K562 (cell line): ENCODE measurements at regions not wholly inside any gene's neighbourhood (a gene's known extent, or its start where the extent isn't known, plus 50 kb on each side); places are given as distances from the start of the nearest gene placed in this dataset.

ENCODE experiments used
- ATAC-seq: fragments of 200-7000 bp; cut with Tn5 transposase; 3 replicates; pipeline ENCODE4 v1.9.1; 2020; ENCODE audit warnings: moderate library complexity
- BruUV-seq: library from RNA; stranded (reverse); fragments of 400-500 nt; replicated peaks from 2 replicates; lab custom pipeline; 2021; lab: Mats Ljungman, UMichigan
- CTCF ChIA-PET: fragments of 300-600 bp; formaldehyde crosslinking; extraction: SDS; loops from one replicate; lab custom pipeline; 2021; ENCODE audit warnings: low intra/inter-chr PET ratio; lab: Yijun Ruan, JAX
- POLR2A ChIA-PET: fragments of 300-600, 350-650 bp; sonication (Branson Sonifier 250); formaldehyde crosslinking; extraction: SDS; loops from one replicate; lab custom pipeline; 2021; ENCODE audit warnings: antibody characterized with exemption, inconsistent platforms; lab: Yijun Ruan, JAX
- DNase-seq, 4 experiments: peaks; one replicate each; pipeline versions ENCODE4 v3.0.0 to v3.0.0-alpha.2; 2011 to 2018; ENCODE audit warnings: low spot score in 3 of 4, mixed read lengths in 3 of 4; ENCODE audit errors: extremely low read depth in 1 of 4
- FAIRE-seq: peaks from 2 replicates; lab custom pipeline; 2011; peaks lifted over from hg19 to GRCh38; lab: Jason Lieb, UNC
- H2AFZ ChIP-seq: 2 replicates; pipeline ENCODE4 v1.6.0; 2011; ENCODE audit warnings: low read depth, low read length, control low read depth, inconsistent platforms
- H3K27ac ChIP-seq: fragments of 200-600 bp; 3 replicates; pipeline ENCODE4 v1.8.0; 2011; ENCODE audit warnings: low read depth, mild to moderate bottlenecking, control low read depth, inconsistent platforms, low read length, moderate library complexity, mixed read lengths; ENCODE audit errors: extremely low read depth
- H3K27me3 ChIP-seq, 2 experiments: fragments of 300-600 bp in 1 of 2; 2 replicates in 1 of 2; 3 replicates in 1 of 2; pipeline versions ENCODE4 v1.6.0 to v1.8.0; 2011; ENCODE audit warnings: inconsistent platforms in 2 of 2, low read length in 2 of 2, mild to moderate bottlenecking in 1 of 2, mixed read lengths in 1 of 2, moderate library complexity in 1 of 2; ENCODE audit not compliant: control insufficient read depth in 2 of 2, insufficient read depth in 2 of 2
- H3K36me3 ChIP-seq: fragments of 300-600 bp; 3 replicates; pipeline ENCODE4 v1.8.0; 2011; ENCODE audit warnings: mild to moderate bottlenecking, low read length, inconsistent platforms; ENCODE audit not compliant: control insufficient read depth, insufficient read depth
- H3K4me1 ChIP-seq, 2 experiments: fragments of 200-600 bp in 1 of 2; replicated peaks in 1 of 2; 2 replicates in 1 of 2; 3 replicates in 1 of 2; pipeline versions ENCODE4 v1.5.1 to v1.8.0; 2011; ENCODE audit warnings: inconsistent platforms in 2 of 2, low read length in 2 of 2, mild to moderate bottlenecking in 1 of 2, mixed read lengths in 1 of 2, moderate library complexity in 1 of 2; ENCODE audit not compliant: control insufficient read depth in 2 of 2, insufficient read depth in 2 of 2
- H3K4me2 ChIP-seq: 2 replicates; pipeline ENCODE4 v1.6.1; 2011; ENCODE audit warnings: low read length, control low read depth, inconsistent platforms, mixed read lengths; ENCODE audit not compliant: insufficient read depth
- H3K4me3 ChIP-seq: fragments of 200-600 bp; sonication (generic), shearing (Covaris generic); 2 replicates; pipeline ENCODE4 v1.5.1; 2016; ENCODE audit warnings: control low read depth, inconsistent platforms
- H3K79me2 ChIP-seq: fragments of 200-600 bp; 3 replicates; pipeline ENCODE4 v1.8.0; 2011; ENCODE audit warnings: low read length, inconsistent platforms; ENCODE audit not compliant: control insufficient read depth, insufficient read depth
- H3K9ac ChIP-seq, 2 experiments: 2 replicates each; pipeline versions ENCODE4 v1.6.0 to v1.6.1; 2011; ENCODE audit warnings: low read depth in 2 of 2, low read length in 2 of 2, control low read depth in 1 of 2, inconsistent platforms in 1 of 2, mild to moderate bottlenecking in 1 of 2, mixed read lengths in 1 of 2; ENCODE audit not compliant: insufficient read depth in 1 of 2
- H3K9me1 ChIP-seq: one replicate; pipeline ENCODE4 v1.6.0; 2011; ENCODE audit warnings: inconsistent platforms, mild to moderate bottlenecking, low read length, moderate library complexity; ENCODE audit not compliant: control insufficient read depth, insufficient read depth
- H3K9me3 ChIP-seq: replicated peaks from 2 replicates; pipeline ENCODE4 v1.5.1; 2011; ENCODE audit warnings: low read depth, low read length, inconsistent platforms; ENCODE audit not compliant: control insufficient read depth, insufficient read depth
- H4K20me1 ChIP-seq: replicated peaks from 2 replicates; pipeline ENCODE4 v1.6.1; 2011; ENCODE audit warnings: low read length, inconsistent platforms, mixed read lengths; ENCODE audit not compliant: control insufficient read depth, insufficient read depth
- BRD4 ChIP-seq: fragments of 200-600 bp; sonication (generic); IDR thresholded peaks from 2 replicates; pipeline ENCODE4 v1.6.1; 2017; ENCODE audit warnings: inconsistent platforms
- FOSL1 ChIP-seq: fragments of 200-800 bp; sonication (Bioruptor generic); conservative IDR thresholded peaks from 2 replicates; pipeline ENCODE4 v1.6.1; 2016; ENCODE audit warnings: missing genetic modification characterization, missing compliant biosample characterization
- KAT7 ChIP-seq: sonication (generic); formaldehyde crosslinking; IDR thresholded peaks from 2 replicates; pipeline ENCODE4 v1.8.0; 2022; ENCODE audit warnings: missing genetic modification reagents, mild to moderate bottlenecking, borderline replicate concordance
- L3MBTL2 ChIP-seq: fragments of 450-650 bp; IDR thresholded peaks from 2 replicates; pipeline ENCODE4 v1.6.1; 2016; ENCODE audit warnings: mild to moderate bottlenecking, moderate library complexity
- PHB ChIP-seq: fragments of 250-450 bp; sonication (Bioruptor Pico); IDR thresholded peaks from 2 replicates; pipeline ENCODE4 v1.5.0; 2021
- SREBF2 ChIP-seq: sonication (generic); formaldehyde crosslinking; IDR thresholded peaks from 2 replicates; pipeline ENCODE4 v1.4.0; 2020; ENCODE audit warnings: mild to moderate bottlenecking, missing genetic modification reagents
- TAL1 ChIP-seq: fragments of 450-650 bp; IDR thresholded peaks from 2 replicates; pipeline ENCODE4 v1.6.1; 2016; ENCODE audit warnings: mild to moderate bottlenecking
- ZNF134 ChIP-seq: fragments of 250-450 bp; sonication (Bioruptor Pico); conservative IDR thresholded peaks from 2 replicates; pipeline ENCODE4 v1.4.0; 2020
- ZNF644 ChIP-seq: fragments of 200-800 bp; sonication (Bioruptor generic); IDR thresholded peaks from 2 replicates; pipeline ENCODE4 v1.6.1; 2016; ENCODE audit warnings: low read depth, missing genetic modification characterization, missing compliant biosample characterization
- ZNF696 ChIP-seq: fragments of 250-450 bp; sonication (Bioruptor Pico); conservative IDR thresholded peaks from 2 replicates; pipeline ENCODE4 v1.4.0; 2020; ENCODE audit warnings: mild to moderate bottlenecking, moderate library complexity
- WGBS: fragments of 100-300 bp; shearing (Covaris generic); methylation state at CpG from one replicate; pipeline ENCODE4 v1.1.6; 2016; ENCODE audit warnings: low coverage, mixed read lengths; ENCODE audit not compliant: insufficient coverage; ENCODE audit errors: missing lambda C conversion rate; 5-methylcytosine and 5-hydroxymethylcytosine counted together
- in situ Hi-C: fragments of 300-500 bp; cut with MboI; formaldehyde crosslinking; loops from 4 replicates; pipeline ENCODE4 v1.15.0; 2018; ENCODE audit warnings: inconsistent platforms, mixed read lengths
- intact Hi-C: fragments of 100-400 bp; cut with micrococcal nuclease; formaldehyde crosslinking; loops from 2 replicates; pipeline ENCODE4 v1.14.2; 2022
- TF ChIP-seq, protein P1 (sequence below): fragments of 450-650 bp; IDR thresholded peaks from 2 replicates; pipeline ENCODE4 v1.6.1; 2016; ENCODE audit warnings: low read depth
- TF ChIP-seq, protein P2 (sequence below): fragments of 200-800 bp; sonication (Bioruptor generic); IDR thresholded peaks from 2 replicates; pipeline ENCODE4 v1.6.1; 2017; ENCODE audit warnings: missing genetic modification characterization, missing compliant biosample characterization
- TF ChIP-seq, protein P3 (sequence below): sonication (generic); formaldehyde crosslinking; IDR thresholded peaks from 2 replicates; pipeline ENCODE4 v1.8.0; 2022; ENCODE audit warnings: mild to moderate bottlenecking, low read depth, missing genetic modification reagents

DNA sequence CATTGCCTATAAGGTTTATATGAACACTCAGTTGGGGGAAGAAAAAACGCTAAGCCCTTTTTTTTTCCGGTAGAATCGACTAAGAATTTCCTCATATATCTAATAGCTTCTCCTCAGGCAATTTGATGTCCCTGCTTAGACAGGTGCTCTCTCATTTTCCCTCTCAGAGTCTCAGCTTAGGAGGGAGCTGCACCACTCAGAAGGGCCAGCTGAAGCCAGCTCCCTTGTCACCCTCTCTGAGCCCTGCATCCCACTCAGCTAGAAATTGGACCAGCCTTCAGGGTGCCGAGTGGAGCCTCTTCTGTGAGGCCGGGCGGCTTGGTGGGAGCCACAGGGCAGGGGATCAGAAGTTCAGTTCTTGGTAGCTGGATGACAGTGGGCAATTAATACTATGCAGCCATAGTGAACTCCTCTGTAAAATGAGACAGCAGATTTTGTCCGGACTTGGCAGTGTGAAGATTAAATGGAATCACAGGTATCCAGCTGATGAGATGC is 368.5 kb downstream of the MAFB start:
- H4K20me1 ChIP-seq: no peaks in the 10 kb centered on the region
- no peaks in the 10 kb centered on the region for H3K9me1 ChIP-seq
- H3K4me3 ChIP-seq: no peak overlapping the region
- FAIRE-seq: no peak
- no peak overlapping the region for H3K4me2 ChIP-seq
- no peaks in the 10 kb centered on the region for H3K36me3 ChIP-seq
- H2AFZ ChIP-seq: no peak overlapping the region
- WGBS: 3% methylated on average over 7 of the region's 7 CpGs
- no peaks in the 10 kb centered on the region for H3K27me3 ChIP-seq
- H3K27ac ChIP-seq: no peak overlapping the region
- intact Hi-C loops: no loop called here
- no TSS peak for BruUV-seq
- POLR2A ChIA-PET: no interaction called here
- CTCF ChIA-PET: no interaction called here
- TF ChIP-seq, protein P1, sequence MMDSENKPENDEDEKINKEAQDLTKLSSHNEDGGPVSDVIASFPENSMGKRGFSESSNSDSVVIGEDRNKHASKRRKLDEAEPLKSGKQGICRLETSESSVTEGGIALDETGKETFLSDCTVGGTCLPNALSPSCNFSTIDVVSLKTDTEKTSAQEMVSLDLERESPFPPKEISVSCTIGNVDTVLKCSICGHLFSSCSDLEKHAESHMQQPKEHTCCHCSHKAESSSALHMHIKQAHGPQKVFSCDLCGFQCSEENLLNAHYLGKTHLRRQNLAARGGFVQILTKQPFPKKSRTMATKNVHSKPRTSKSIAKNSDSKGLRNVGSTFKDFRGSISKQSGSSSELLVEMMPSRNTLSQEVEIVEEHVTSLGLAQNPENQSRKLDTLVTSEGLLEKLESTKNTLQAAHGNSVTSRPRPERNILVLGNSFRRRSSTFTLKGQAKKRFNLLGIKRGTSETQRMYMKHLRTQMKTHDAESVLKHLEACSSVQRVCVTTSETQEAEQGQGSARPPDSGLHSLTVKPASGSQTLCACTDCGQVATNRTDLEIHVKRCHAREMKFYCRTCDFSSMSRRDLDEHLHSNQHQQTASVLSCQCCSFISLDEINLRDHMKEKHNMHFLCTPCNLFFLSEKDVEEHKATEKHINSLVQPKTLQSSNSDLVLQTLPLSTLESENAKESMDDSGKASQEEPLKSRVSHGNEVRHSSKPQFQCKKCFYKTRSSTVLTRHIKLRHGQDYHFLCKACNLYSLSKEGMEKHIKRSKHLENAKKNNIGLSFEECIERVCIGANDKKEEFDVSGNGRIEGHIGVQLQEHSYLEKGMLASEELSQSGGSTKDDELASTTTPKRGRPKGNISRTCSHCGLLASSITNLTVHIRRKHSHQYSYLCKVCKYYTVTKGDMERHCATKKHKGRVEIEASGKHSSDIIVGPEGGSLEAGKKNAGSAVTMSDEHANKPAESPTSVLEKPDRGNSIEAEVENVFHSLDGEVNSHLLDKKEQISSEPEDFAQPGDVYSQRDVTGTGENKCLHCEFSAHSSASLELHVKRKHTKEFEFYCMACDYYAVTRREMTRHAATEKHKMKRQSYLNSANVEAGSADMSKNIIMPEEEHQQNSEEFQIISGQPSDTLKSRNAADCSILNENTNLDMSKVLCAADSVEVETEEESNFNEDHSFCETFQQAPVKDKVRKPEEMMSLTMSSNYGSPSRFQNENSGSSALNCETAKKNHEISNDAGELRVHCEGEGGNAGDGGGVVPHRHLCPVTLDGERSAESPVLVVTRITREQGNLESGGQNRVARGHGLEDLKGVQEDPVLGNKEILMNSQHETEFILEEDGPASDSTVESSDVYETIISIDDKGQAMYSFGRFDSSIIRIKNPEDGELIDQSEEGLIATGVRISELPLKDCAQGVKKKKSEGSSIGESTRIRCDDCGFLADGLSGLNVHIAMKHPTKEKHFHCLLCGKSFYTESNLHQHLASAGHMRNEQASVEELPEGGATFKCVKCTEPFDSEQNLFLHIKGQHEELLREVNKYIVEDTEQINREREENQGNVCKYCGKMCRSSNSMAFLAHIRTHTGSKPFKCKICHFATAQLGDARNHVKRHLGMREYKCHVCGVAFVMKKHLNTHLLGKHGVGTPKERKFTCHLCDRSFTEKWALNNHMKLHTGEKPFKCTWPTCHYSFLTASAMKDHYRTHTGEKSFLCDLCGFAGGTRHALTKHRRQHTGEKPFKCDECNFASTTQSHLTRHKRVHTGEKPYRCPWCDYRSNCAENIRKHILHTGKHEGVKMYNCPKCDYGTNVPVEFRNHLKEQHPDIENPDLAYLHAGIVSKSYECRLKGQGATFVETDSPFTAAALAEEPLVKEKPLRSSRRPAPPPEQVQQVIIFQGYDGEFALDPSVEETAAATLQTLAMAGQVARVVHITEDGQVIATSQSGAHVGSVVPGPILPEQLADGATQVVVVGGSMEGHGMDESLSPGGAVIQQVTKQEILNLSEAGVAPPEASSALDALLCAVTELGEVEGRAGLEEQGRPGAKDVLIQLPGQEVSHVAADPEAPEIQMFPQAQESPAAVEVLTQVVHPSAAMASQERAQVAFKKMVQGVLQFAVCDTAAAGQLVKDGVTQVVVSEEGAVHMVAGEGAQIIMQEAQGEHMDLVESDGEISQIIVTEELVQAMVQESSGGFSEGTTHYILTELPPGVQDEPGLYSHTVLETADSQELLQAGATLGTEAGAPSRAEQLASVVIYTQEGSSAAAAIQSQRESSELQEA: no peak
- TF ChIP-seq L3MBTL2 (no peak), PHB (CRISPR knock-in tag) (no peak), TAL1 (no peak), ZNF134 (CRISPR knock-in tag) (no peak), FOSL1 (tag) (no peak), KAT7 (CRISPR knock-in tag) (no peak), ZNF644 (tag) (no peak), BRD4 (no peak), SREBF2 (no peak), ZNF696 (CRISPR knock-in tag) (no peak)
- TF ChIP-seq, protein P2, sequence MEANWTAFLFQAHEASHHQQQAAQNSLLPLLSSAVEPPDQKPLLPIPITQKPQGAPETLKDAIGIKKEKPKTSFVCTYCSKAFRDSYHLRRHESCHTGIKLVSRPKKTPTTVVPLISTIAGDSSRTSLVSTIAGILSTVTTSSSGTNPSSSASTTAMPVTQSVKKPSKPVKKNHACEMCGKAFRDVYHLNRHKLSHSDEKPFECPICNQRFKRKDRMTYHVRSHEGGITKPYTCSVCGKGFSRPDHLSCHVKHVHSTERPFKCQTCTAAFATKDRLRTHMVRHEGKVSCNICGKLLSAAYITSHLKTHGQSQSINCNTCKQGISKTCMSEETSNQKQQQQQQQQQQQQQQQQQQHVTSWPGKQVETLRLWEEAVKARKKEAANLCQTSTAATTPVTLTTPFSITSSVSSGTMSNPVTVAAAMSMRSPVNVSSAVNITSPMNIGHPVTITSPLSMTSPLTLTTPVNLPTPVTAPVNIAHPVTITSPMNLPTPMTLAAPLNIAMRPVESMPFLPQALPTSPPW (CRISPR knock-in tag): no peak
- TF ChIP-seq, protein P3, sequence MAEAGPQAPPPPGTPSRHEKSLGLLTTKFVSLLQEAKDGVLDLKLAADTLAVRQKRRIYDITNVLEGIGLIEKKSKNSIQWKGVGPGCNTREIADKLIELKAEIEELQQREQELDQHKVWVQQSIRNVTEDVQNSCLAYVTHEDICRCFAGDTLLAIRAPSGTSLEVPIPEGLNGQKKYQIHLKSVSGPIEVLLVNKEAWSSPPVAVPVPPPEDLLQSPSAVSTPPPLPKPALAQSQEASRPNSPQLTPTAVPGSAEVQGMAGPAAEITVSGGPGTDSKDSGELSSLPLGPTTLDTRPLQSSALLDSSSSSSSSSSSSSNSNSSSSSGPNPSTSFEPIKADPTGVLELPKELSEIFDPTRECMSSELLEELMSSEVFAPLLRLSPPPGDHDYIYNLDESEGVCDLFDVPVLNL (CRISPR knock-in tag): no peak
- TF ChIP-seq, all 486 proteins: peak for 0
- Histone ChIP-seq H3K4me1 (no peaks in the 10 kb centered on the region), H3K9ac (no peak overlapping the region), H3K9me3 (no peaks in the 10 kb centered on the region), H3K79me2 (no peaks in the 10 kb centered on the region)
- DNase-seq: no peak
- no peak for ATAC-seq
- in situ Hi-C loops: no loop called here
